ENCODE measurements at regions not wholly inside any gene's neighbourhood (a gene's known extent, or its start where the extent isn't known, plus 50 kb on each side); places are given as distances from the start of the nearest gene placed in this dataset.
"Not testable (repeated sequence)": the region's sequence is repeated elsewhere in the genome, so short reads cannot be mapped to it uniquely, and the experiment has no call there.

DNA sequence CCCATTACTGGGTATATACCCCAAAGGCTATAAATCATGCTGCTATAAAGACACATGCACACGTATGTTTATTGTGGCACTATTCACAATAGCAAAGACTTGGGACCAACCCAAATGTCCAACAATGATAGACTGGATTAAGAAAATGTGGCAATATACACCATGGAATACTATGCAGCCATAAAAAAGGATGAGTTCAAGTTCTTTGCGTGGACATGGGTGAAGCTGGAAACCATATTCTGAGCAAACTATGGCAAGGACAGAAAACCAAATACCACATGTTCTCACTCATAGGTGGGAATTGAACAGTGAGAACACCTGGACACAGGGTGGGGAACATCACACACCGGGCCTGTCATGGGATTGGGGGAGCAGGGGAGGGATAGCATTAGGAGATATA lies 54.4 kb upstream of the MUCL1 start:
- H3K27ac ChIP-seq (ENCODE audit: low read depth in 2 of 2, low read length in 2 of 2); H3K9ac ChIP-seq (ENCODE audit: low read length in 3 of 3); H3K4me1 ChIP-seq (ENCODE audit: control insufficient read depth in 2 of 3, insufficient read depth in 2 of 3, low read depth in 1 of 3, low read length in 3 of 3); H3K36me3 ChIP-seq (ENCODE audit: control insufficient read depth in 2 of 3, insufficient read depth in 3 of 3, low read length in 3 of 3); intact Hi-C loops (cut with DNase I); FAIRE-seq; DNase-seq; H3K4me3 ChIP-seq (ENCODE audit: low read length in 3 of 3); H3K27me3 ChIP-seq (ENCODE audit: control insufficient read depth, insufficient read depth, low read length); H3K9me3 ChIP-seq (ENCODE audit: control insufficient read depth in 2 of 3, insufficient read depth in 1 of 3, low read length in 3 of 3): not testable (repeated sequence)

GRCh38 chr12:54798651-54799050 lies 55.7 kb upstream of the MUCL1 start:
- intact Hi-C loops (cut with DNase I): no loop called here
- no peaks in the 10 kb centered on the region for H3K4me1 ChIP-seq (ENCODE audit: control insufficient read depth in 2 of 3, insufficient read depth in 2 of 3, low read depth in 1 of 3, low read length in 3 of 3)
- no peaks in the 10 kb centered on the region for H3K9me3 ChIP-seq (ENCODE audit: control insufficient read depth in 2 of 3, insufficient read depth in 1 of 3, low read length in 3 of 3)
- H3K9ac ChIP-seq (ENCODE audit: low read length in 3 of 3): no peak overlapping the region
- FAIRE-seq (no peak), DNase-seq (no peak)
- H3K36me3 ChIP-seq (ENCODE audit: control insufficient read depth in 2 of 3, insufficient read depth in 3 of 3, low read length in 3 of 3): no peaks in the 10 kb centered on the region
- no peaks in the 10 kb centered on the region for H3K27me3 ChIP-seq (ENCODE audit: control insufficient read depth, insufficient read depth, low read length)
- no peak for TF ChIP-seq CTCF (IDR thresholded peaks at IDR 0.05; ENCODE audit: borderline replicate concordance, extremely low read depth, insufficient read depth)
- H3K4me3 ChIP-seq (ENCODE audit: low read length in 3 of 3): no peak overlapping the region
- H3K27ac ChIP-seq (ENCODE audit: low read depth in 2 of 2, low read length in 2 of 2): no peak overlapping the region

DNA sequence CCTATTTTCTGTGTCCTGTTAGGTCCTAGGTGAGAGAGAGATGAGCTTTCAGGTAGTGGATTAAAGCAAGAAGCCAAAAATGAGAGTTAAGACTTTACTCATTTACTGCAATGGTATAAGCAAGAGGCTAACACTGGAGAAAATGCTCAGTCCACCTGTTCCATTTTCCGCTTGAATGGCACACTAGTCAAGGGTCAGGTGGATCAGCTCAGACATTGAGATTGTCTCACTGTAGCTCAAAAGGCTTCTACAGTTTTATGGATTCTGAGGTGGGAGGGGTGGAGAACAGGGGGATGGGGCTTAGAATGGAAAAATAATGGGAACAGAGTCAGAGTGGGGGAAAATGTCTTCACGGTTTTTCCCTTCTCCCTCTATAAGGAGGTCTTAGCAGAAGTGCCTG lies 57.3 kb upstream of the MUCL1 start:
- Histone ChIP-seq H3K9me3 (ENCODE audit: control insufficient read depth in 2 of 3, insufficient read depth in 1 of 3, low read length in 3 of 3) (no peaks in the 10 kb centered on the region), H3K27me3 (ENCODE audit: control insufficient read depth, insufficient read depth, low read length) (no peaks in the 10 kb centered on the region), H3K36me3 (ENCODE audit: control insufficient read depth in 2 of 3, insufficient read depth in 3 of 3, low read length in 3 of 3) (no peaks in the 10 kb centered on the region), H3K9ac (ENCODE audit: low read length in 3 of 3) (no peak overlapping the region), H3K4me3 (ENCODE audit: low read length in 3 of 3) (no peak overlapping the region), H3K4me1 (ENCODE audit: control insufficient read depth in 2 of 3, insufficient read depth in 2 of 3, low read depth in 1 of 3, low read length in 3 of 3) (no peaks in the 10 kb centered on the region), H3K27ac (ENCODE audit: low read depth in 2 of 2, low read length in 2 of 2) (no peak overlapping the region)
- no peak for TF ChIP-seq CTCF (IDR thresholded peaks at IDR 0.05; ENCODE audit: borderline replicate concordance, extremely low read depth, insufficient read depth)
- peak in 2 of 5 donors; percentile 56 to 64 for DNase-seq
- intact Hi-C loops (cut with DNase I): no loop called here
- FAIRE-seq: no peak

- no peak for FAIRE-seq
- Histone ChIP-seq H3K9me3 (ENCODE audit: control insufficient read depth in 2 of 3, insufficient read depth in 1 of 3, low read length in 3 of 3) (no peaks in the 10 kb centered on the region), H3K4me3 (ENCODE audit: low read length in 3 of 3) (no peak overlapping the region), H3K27me3 (ENCODE audit: control insufficient read depth, insufficient read depth, low read length) (no peaks in the 10 kb centered on the region), H3K36me3 (ENCODE audit: control insufficient read depth in 2 of 3, insufficient read depth in 3 of 3, low read length in 3 of 3) (no peaks in the 10 kb centered on the region), H3K9ac (ENCODE audit: low read length in 3 of 3) (no peak overlapping the region), H3K27ac (ENCODE audit: low read depth in 2 of 2, low read length in 2 of 2) (no peak overlapping the region), H3K4me1 (ENCODE audit: control insufficient read depth in 2 of 3, insufficient read depth in 2 of 3, low read depth in 1 of 3, low read length in 3 of 3) (no peaks in the 10 kb centered on the region)
- intact Hi-C loops (cut with DNase I): no loop called here
- peak in 3 of 5 donors; percentile 23 to 71 (median 65) for DNase-seq
- TF ChIP-seq CTCF (IDR thresholded peaks at IDR 0.05; ENCODE audit: borderline replicate concordance, extremely low read depth, insufficient read depth): no peak
These were observed 58.7 kb upstream of the MUCL1 start for GRCh38 chr12:54795644-54796043.

All from kidney (tissue), 13 donors.